ENCODE measurements at regions not wholly inside any gene's neighbourhood (a gene's known extent, or its start where the extent isn't known, plus 50 kb on each side); places are given as distances from the start of the nearest gene placed in this dataset.

DNA sequence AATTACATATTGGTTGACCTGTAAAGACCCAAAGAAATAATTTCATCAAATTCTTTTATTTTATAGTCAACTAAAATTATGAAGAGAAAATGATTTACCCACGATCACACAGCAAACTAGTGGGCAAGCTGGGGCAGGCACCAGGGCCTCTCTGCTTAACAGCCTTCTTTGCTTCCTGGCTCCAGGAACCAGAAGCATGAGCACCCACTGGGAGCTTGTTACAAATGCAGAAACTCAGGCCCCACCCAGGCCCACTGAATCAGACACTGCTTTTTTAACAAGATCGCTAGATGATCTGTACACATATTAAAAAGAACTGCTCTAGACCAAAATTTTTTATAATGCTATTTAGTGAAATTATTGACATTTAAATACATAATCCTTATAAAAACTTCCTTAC is 95.0 kb downstream of the GEMIN8 start:
- peaks cover 6 to 23% of the 10 kb centered on the region in 2 donors for H3K27me3 ChIP-seq
- TF ChIP-seq, protein P1, sequence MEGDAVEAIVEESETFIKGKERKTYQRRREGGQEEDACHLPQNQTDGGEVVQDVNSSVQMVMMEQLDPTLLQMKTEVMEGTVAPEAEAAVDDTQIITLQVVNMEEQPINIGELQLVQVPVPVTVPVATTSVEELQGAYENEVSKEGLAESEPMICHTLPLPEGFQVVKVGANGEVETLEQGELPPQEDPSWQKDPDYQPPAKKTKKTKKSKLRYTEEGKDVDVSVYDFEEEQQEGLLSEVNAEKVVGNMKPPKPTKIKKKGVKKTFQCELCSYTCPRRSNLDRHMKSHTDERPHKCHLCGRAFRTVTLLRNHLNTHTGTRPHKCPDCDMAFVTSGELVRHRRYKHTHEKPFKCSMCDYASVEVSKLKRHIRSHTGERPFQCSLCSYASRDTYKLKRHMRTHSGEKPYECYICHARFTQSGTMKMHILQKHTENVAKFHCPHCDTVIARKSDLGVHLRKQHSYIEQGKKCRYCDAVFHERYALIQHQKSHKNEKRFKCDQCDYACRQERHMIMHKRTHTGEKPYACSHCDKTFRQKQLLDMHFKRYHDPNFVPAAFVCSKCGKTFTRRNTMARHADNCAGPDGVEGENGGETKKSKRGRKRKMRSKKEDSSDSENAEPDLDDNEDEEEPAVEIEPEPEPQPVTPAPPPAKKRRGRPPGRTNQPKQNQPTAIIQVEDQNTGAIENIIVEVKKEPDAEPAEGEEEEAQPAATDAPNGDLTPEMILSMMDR (IDR thresholded peaks at IDR 0.05) = no peak
- no peak for DNase-seq (ENCODE audit: low spot score)
- no peak overlapping the region for H3K4me3 ChIP-seq
- peaks cover 0 to 4% of the 10 kb centered on the region in 2 donors for H3K9me3 ChIP-seq
- peaks cover 0 to 12% of the 10 kb centered on the region in 2 donors for H3K4me1 ChIP-seq
- H3K27ac ChIP-seq = no peak overlapping the region
- no peaks in the 10 kb centered on the region for H3K36me3 ChIP-seq

DNA sequence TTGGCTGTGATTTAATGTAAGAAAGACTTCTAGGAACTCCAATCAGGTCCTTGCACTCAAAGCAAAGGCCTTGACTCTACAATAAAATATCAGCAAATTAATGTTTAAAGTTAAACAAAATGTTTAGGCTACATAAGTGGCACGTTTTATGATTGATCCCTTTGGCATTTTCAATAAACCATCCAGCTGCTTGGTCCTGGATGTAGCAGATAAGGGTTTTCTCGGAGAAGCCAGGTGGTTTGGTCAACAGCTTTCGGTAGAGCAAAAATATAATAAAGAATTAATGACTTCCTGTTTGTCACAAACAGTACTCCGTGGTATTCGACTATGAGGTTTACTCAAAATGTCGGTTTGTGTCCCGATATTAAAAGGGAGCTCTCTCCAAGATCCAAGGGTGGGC is 95.8 kb downstream of the GEMIN8 start:
- Histone ChIP-seq H3K27ac (no peak overlapping the region), H3K9me3 (peaks cover 0 to 4% of the 10 kb centered on the region in 2 donors), H3K4me3 (no peak overlapping the region), H3K36me3 (no peaks in the 10 kb centered on the region), H3K27me3 (peaks cover 6 to 23% of the 10 kb centered on the region in 2 donors), H3K4me1 (peaks cover 0 to 12% of the 10 kb centered on the region in 2 donors)
- no peak for DNase-seq (ENCODE audit: low spot score)
- TF ChIP-seq, protein P1 (IDR thresholded peaks at IDR 0.05) = no peak

DNA sequence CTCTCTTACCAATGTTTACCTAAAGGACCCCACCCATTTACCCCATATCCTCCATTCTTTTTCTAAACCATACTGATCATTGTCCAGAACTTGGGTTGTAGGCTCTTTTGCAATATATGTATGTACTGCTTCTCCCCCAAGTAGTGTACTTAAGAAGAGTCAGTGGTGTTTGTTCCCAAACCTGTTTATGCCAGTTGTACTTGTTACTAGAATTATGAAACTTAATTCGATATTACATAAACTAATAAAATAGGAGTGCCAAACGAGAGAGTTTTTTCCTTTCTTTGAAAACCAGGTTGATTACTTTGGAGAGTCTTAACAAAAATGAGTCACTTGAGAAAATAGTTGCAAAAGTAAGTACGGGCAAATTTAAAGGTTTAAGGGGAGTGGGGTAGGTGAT is 96.3 kb downstream of the GEMIN8 start:
- Histone ChIP-seq H3K36me3 (no peaks in the 10 kb centered on the region), H3K4me3 (no peak overlapping the region), H3K4me1 (peaks cover 0 to 12% of the 10 kb centered on the region in 2 donors), H3K27me3 (peaks cover 6 to 19% of the 10 kb centered on the region in 2 donors), H3K9me3 (peaks cover 0 to 4% of the 10 kb centered on the region in 2 donors), H3K27ac (no peak overlapping the region)
- no peak for DNase-seq (ENCODE audit: low spot score)
- TF ChIP-seq, protein P1 (IDR thresholded peaks at IDR 0.05) = no peak

DNA sequence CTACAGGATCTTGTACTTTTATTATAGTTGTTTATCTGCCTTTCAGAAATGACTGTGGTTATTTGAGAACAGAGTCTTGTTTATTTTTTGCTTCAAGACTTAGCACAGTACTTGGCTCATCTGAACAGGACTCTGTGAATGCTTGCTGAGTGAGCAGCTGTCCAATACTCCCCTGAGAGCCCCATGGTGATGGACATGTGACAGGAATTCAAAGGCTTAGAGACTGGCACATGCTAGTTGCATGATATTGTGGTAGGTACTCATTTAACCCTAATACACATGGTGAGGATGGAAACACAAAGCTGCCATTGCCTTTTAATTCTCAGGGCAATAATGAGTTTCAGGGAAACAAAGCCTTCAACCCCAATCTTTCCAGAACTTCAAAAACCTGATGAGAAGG is 97.3 kb downstream of the GEMIN8 start:
- DNase-seq (ENCODE audit: low spot score) = no peak
- Histone ChIP-seq H3K27ac (no peak overlapping the region), H3K27me3 (peaks cover 6 to 10% of the 10 kb centered on the region in 2 donors), H3K4me3 (no peak overlapping the region), H3K4me1 (peaks cover 0 to 3% of the 10 kb centered on the region in 2 donors), H3K9me3 (peaks cover 0 to 4% of the 10 kb centered on the region in 2 donors), H3K36me3 (no peaks in the 10 kb centered on the region)
- TF ChIP-seq, protein P1 (IDR thresholded peaks at IDR 0.05) = no peak

DNA sequence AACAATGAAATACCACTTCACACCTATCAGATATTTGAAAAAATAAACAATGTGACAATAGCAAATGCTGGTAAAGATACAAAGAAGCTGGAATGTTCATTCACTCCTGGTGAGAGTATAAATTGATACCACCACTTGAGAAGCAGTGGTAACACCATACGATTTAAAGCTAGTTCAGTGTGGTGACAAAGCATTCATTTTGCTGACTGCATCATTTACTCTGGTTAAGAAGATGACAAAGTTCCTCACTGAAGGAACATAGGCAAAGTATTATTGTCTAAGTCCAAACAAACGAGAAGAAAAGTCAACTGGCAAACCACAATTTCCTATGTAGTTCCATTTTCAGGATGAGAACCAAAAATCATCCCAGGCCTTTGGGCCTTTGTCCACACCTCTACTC is 102.5 kb downstream of the GEMIN8 start:
- Histone ChIP-seq H3K36me3 (no peaks in the 10 kb centered on the region), H3K27me3 (no peaks in the 10 kb centered on the region), H3K4me1 (no peaks in the 10 kb centered on the region), H3K4me3 (no peak overlapping the region), H3K27ac (no peak overlapping the region), H3K9me3 (peaks cover 0 to 4% of the 10 kb centered on the region in 2 donors)
- TF ChIP-seq, protein P1 (IDR thresholded peaks at IDR 0.05) = no peak
- no peak for DNase-seq (ENCODE audit: low spot score)

DNA sequence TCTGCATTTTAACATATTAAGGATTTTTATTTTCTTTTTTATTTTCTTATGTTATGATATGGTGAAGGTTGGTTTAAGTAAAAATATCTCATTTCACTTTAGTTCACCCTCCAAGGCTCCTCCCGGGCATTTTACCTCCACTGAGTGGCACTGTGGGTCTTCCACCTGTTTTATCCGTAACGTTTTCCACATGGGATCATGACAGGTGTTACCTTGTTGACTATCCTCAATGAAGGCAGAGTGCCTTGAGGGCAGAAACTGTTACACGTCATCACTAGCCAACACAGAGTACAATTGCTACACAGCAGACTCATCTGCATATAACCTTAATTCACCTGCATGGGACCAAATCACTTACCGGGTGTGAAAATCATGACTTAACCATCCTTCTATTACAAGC is 105.8 kb downstream of the GEMIN8 start:
- H3K4me3 ChIP-seq = no peak overlapping the region
- H3K4me1 ChIP-seq = no peaks in the 10 kb centered on the region
- H3K9me3 ChIP-seq = no peaks in the 10 kb centered on the region
- no peaks in the 10 kb centered on the region for H3K27me3 ChIP-seq
- TF ChIP-seq, protein P1 (IDR thresholded peaks at IDR 0.05) = no peak
- H3K36me3 ChIP-seq = no peaks in the 10 kb centered on the region
- no peak overlapping the region for H3K27ac ChIP-seq
- DNase-seq (ENCODE audit: low spot score) = no peak

Measured in right atrium auricular region (tissue), 2 donors.